GM19025 (cell line): ENCODE measurements at regions not wholly inside any gene's neighbourhood (a gene's known extent, or its start where the extent isn't known, plus 50 kb on each side); places are given as distances from the start of the nearest gene placed in this dataset.
"Not testable (repeated sequence)": the region's sequence is repeated elsewhere in the genome, so short reads cannot be mapped to it uniquely, and the experiment has no call there.

Experiments used
- ATAC-seq: cut with Tn5 transposase; IDR thresholded peaks from one replicate; pipeline ENCODE4 v1.9.1; 2021; ENCODE audit warnings: mild to moderate bottlenecking, low read depth, moderate library complexity; ENCODE audit not compliant: unreplicated experiment

- ATAC-seq, result no peak
Measured at GRCh38 chr2:138066139-138066806, 102.0 kb downstream of the HNMT start.

- ATAC-seq, result no peak
Measured at GRCh38 chr2:138066841-138067240, 102.6 kb downstream of the HNMT start.

GRCh38 chr2:138068669-138069068 is 104.4 kb downstream of the HNMT start:
- ATAC-seq, result not testable (repeated sequence)

- not testable (repeated sequence) for ATAC-seq
Measured at GRCh38 chr2:138071042-138071719, 106.9 kb downstream of the HNMT start.

GRCh38 chr2:138071720-138072719 is 107.7 kb downstream of the HNMT start:
- no peak for ATAC-seq

GRCh38 chr2:138078153-138078552 is 113.9 kb downstream of the HNMT start:
- no peak for ATAC-seq

- ATAC-seq, result no peak
Measured at GRCh38 chr2:138079976-138080375, 115.7 kb downstream of the HNMT start.

GRCh38 chr2:138081225-138082073 is 117.2 kb downstream of the HNMT start:
- no peak for ATAC-seq

- ATAC-seq, result no peak
Measured at GRCh38 chr2:138084206-138084605, 119.9 kb downstream of the HNMT start.

- not testable (repeated sequence) for ATAC-seq
Measured at GRCh38 chr2:138085441-138085840, 121.2 kb downstream of the HNMT start.

- no peak for ATAC-seq
Measured at GRCh38 chr2:138086576-138086975, 122.3 kb downstream of the HNMT start.

GRCh38 chr2:138087751-138088593 is 123.7 kb downstream of the HNMT start:
- ATAC-seq, result no peak

GRCh38 chr2:138090330-138090729 is 126.1 kb downstream of the HNMT start:
- ATAC-seq, result peak; percentile 84

GRCh38 chr2:138093455-138093854 is 129.2 kb downstream of the HNMT start:
- no peak for ATAC-seq

- no peak for ATAC-seq
Measured at GRCh38 chr2:138094031-138094430, 129.8 kb downstream of the HNMT start.

- ATAC-seq, result no peak
Measured at GRCh38 chr2:138095336-138095735, 131.1 kb downstream of the HNMT start.

GRCh38 chr2:138099288-138099687 is 135.0 kb downstream of the HNMT start:
- ATAC-seq, result not testable (repeated sequence)

GRCh38 chr2:138101718-138102117 is 137.4 kb downstream of the HNMT start:
- no peak for ATAC-seq

GRCh38 chr2:138102664-138103063 is 138.4 kb downstream of the HNMT start:
- no peak for ATAC-seq
